Neural cell (in vitro differentiated cells): ENCODE measurements at regions not wholly inside any gene's neighbourhood (a gene's known extent, or its start where the extent isn't known, plus 50 kb on each side); places are given as distances from the start of the nearest gene placed in this dataset.

Experiments
- EZH2 ChIP-seq: fragments of 200-600, 300-800 bp; shearing (Covaris generic), sonication (generic); IDR thresholded peaks from 2 replicates; pipeline ENCODE4 v1.6.1; 2014; ENCODE audit warnings: antibody characterized with exemption, low read length, borderline replicate concordance, mild to moderate bottlenecking; ENCODE audit not compliant: insufficient read depth, poor library complexity, severe bottlenecking
- MXI1 ChIP-seq: fragments of 450-650 bp; conservative IDR thresholded peaks from 2 replicates; pipeline ENCODE4 v1.6.1; 2014; ENCODE audit warnings: antibody characterized with exemption, mild to moderate bottlenecking; ENCODE audit not compliant: poor library complexity, severe bottlenecking
- POLR2AphosphoS5 ChIP-seq: IDR thresholded peaks from 2 replicates; pipeline ENCODE4 v1.6.1; 2012
- TF ChIP-seq, protein P1 (sequence below): fragments of 450-650 bp; IDR thresholded peaks from 2 replicates; pipeline ENCODE4 v1.5.1; 2014; ENCODE audit warnings: antibody characterized with exemption, mild to moderate bottlenecking, moderate library complexity; ENCODE audit not compliant: poor library complexity, severe bottlenecking

DNA sequence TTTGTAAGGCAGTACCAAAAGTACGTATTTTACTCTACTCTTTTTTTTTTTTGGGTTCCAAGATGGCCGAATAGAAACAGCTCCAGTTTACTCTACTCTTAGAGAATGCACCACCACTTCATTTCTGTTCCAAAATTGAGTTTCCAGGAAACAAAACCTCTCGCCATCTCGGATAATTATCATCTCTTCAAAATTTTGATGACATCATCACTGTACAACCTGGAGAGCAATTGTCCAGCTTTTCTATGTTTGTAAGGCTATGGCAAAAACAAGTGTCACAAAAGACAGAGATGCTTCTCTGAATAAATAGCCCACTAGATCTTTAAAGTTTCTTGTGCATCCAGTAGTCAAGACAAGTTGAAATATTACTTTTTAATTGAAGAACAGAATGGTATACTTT, 1631.9 kb upstream of the CDH6 start:
- TF ChIP-seq EZH2 (no peak), MXI1 (no peak), POLR2AphosphoS5 (no peak)
- TF ChIP-seq, protein P1, sequence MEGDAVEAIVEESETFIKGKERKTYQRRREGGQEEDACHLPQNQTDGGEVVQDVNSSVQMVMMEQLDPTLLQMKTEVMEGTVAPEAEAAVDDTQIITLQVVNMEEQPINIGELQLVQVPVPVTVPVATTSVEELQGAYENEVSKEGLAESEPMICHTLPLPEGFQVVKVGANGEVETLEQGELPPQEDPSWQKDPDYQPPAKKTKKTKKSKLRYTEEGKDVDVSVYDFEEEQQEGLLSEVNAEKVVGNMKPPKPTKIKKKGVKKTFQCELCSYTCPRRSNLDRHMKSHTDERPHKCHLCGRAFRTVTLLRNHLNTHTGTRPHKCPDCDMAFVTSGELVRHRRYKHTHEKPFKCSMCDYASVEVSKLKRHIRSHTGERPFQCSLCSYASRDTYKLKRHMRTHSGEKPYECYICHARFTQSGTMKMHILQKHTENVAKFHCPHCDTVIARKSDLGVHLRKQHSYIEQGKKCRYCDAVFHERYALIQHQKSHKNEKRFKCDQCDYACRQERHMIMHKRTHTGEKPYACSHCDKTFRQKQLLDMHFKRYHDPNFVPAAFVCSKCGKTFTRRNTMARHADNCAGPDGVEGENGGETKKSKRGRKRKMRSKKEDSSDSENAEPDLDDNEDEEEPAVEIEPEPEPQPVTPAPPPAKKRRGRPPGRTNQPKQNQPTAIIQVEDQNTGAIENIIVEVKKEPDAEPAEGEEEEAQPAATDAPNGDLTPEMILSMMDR: no peak
